A549 (cell line): ENCODE measurements at regions not wholly inside any gene's neighbourhood (a gene's known extent, or its start where the extent isn't known, plus 50 kb on each side); places are given as distances from the start of the nearest gene placed in this dataset.

Source experiments
- BHLHE40 ChIP-seq: IDR thresholded peaks from 2 replicates; pipeline ENCODE4 v1.6.1; 2012; ENCODE audit warnings: low read depth, low read length, inconsistent platforms
- RFX5 ChIP-seq: fragments of 450-650 bp; IDR thresholded peaks from 2 replicates; pipeline ENCODE4 v1.7.1; 2014; ENCODE audit warnings: antibody characterized with exemption, mild to moderate bottlenecking, moderate library complexity

- TF ChIP-seq RFX5 (no peak), BHLHE40 (no peak)
Observed at GRCh38 chr10:78645975-78646374, 422.8 kb upstream of the ZMIZ1 start.
